ENCODE measurements at regions not wholly inside any gene's neighbourhood (a gene's known extent, or its start where the extent isn't known, plus 50 kb on each side); places are given as distances from the start of the nearest gene placed in this dataset.

- TF ChIP-seq CTCF (IDR thresholded peaks at IDR 0.05) (no peak), POLR2A (IDR thresholded peaks at IDR 0.05) (no peak)
Observed at GRCh38 chr1:187096689-187097088, 267.9 kb downstream of the PLA2G4A start.

Data from right lobe of liver (tissue), 4 donors.